ENCODE measurements at regions not wholly inside any gene's neighbourhood (a gene's known extent, or its start where the extent isn't known, plus 50 kb on each side); places are given as distances from the start of the nearest gene placed in this dataset.

DNA sequence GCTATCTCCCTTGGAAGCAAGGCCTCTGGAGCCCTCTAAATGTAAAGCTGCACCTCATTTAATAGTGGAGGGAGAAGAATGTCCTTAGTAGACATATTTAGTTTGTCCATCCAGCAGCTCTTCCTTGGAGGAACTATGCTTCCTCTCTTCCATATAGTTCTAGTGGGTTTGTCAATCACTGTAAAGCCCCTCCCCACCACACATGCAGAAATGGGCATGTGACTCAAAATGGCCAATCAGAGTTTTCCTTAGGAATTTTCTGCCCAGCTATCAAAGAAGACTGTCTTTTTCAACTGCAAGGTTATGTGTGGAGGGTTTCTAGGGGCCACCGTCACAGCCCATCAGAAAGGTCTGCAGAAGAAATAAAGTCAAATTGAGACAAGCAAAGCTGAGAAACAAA is 175.5 kb downstream of the MIS18A start:
- Mint-ChIP-seq H3K4me1 (no peaks in the 10 kb centered on the region), H3K36me3 (ENCODE audit: low read depth) (no peaks in the 10 kb centered on the region), H3K27me3 (ENCODE audit: low read depth, poor library complexity) (peaks cover 18% of the 10 kb centered on the region), H3K9me3 (peaks cover 46% of the 10 kb centered on the region), H3K27ac (no peak overlapping the region), H3K4me3 (no peak overlapping the region)
- TF ChIP-seq, protein P1, sequence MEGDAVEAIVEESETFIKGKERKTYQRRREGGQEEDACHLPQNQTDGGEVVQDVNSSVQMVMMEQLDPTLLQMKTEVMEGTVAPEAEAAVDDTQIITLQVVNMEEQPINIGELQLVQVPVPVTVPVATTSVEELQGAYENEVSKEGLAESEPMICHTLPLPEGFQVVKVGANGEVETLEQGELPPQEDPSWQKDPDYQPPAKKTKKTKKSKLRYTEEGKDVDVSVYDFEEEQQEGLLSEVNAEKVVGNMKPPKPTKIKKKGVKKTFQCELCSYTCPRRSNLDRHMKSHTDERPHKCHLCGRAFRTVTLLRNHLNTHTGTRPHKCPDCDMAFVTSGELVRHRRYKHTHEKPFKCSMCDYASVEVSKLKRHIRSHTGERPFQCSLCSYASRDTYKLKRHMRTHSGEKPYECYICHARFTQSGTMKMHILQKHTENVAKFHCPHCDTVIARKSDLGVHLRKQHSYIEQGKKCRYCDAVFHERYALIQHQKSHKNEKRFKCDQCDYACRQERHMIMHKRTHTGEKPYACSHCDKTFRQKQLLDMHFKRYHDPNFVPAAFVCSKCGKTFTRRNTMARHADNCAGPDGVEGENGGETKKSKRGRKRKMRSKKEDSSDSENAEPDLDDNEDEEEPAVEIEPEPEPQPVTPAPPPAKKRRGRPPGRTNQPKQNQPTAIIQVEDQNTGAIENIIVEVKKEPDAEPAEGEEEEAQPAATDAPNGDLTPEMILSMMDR (IDR thresholded peaks at IDR 0.05), result no peak
- DNase-seq, result no peak

DNA sequence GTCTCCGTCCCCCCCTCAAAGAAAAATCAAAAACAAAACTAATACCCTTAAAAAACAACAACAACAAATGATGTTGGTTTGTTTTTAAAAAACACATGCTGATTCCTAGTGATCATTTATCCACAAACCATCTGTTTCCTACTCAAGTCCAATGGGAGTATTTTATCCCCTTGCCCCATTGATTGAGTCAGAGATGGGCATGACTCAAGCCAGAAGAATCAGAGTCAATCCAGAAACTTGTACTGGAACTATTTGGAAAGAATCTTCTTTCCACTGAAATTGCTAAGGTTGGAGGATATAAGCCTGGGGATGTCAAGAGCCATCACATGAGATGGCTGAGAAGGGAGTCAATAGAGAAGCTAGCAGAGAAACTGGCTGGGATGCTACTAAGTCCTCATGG is 176.4 kb downstream of the MIS18A start:
- no peak for DNase-seq
- Mint-ChIP-seq H3K9me3 (peaks cover 41% of the 10 kb centered on the region), H3K4me1 (no peaks in the 10 kb centered on the region), H3K36me3 (ENCODE audit: low read depth) (no peaks in the 10 kb centered on the region), H3K4me3 (no peak overlapping the region), H3K27me3 (ENCODE audit: low read depth, poor library complexity) (peaks cover 15% of the 10 kb centered on the region), H3K27ac (no peak overlapping the region)
- TF ChIP-seq, protein P1 (IDR thresholded peaks at IDR 0.05), result no peak

DNA sequence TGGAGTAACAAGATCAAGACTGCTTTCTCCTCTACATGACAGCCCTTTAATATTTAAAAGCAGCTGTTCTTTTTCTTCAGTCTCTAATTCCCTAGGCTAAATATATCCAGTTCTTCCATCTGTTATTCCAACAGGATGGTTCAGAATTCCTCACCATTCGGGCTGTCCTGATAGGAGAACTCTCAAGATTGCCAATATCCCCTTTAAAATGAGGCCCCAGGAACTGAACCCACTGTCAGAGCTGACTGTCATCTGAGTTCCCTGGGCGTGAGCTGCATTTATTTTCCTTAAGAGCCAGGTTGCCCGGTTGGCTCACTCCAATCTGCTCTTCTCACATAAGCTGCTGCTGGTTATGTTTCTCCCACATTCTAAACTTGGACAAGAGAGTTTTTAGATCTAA is 177.6 kb downstream of the MIS18A start:
- Mint-ChIP-seq H3K4me1 (no peaks in the 10 kb centered on the region), H3K9me3 (peaks cover 30% of the 10 kb centered on the region), H3K27ac (no peak overlapping the region), H3K36me3 (ENCODE audit: low read depth) (no peaks in the 10 kb centered on the region), H3K27me3 (ENCODE audit: low read depth, poor library complexity) (peaks cover 10% of the 10 kb centered on the region), H3K4me3 (no peak overlapping the region)
- DNase-seq, result no peak
- TF ChIP-seq, protein P1 (IDR thresholded peaks at IDR 0.05), result no peak

DNA sequence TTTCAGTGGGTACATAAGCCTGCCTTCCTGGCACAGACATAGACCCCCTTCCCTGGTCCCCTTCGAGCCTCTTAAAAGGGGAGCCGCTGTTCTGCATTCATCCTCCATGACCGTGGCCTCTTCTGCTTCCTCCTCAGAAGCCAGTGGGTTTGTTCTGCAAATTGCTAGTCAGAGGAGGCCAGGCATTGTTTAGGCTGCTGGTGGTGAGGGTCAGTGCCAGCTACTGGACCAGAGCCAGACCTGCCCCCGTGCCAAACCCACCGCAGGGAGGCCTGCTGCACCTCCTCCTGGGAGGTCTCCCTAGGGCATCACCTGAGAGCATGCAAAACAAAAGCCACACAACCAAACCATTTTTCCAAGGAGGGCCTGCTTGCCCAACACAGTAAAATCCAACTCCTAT is 178.4 kb downstream of the MIS18A start:
- H3K9me3 Mint-ChIP-seq, result peaks cover 21% of the 10 kb centered on the region
- H3K36me3 Mint-ChIP-seq (ENCODE audit: low read depth), result no peaks in the 10 kb centered on the region
- peaks cover 10% of the 10 kb centered on the region for H3K27me3 Mint-ChIP-seq (ENCODE audit: low read depth, poor library complexity)
- H3K4me3 Mint-ChIP-seq, result no peak overlapping the region
- no peak for DNase-seq
- H3K27ac Mint-ChIP-seq, result no peak overlapping the region
- no peaks in the 10 kb centered on the region for H3K4me1 Mint-ChIP-seq
- TF ChIP-seq, protein P1 (IDR thresholded peaks at IDR 0.05), result no peak

DNA sequence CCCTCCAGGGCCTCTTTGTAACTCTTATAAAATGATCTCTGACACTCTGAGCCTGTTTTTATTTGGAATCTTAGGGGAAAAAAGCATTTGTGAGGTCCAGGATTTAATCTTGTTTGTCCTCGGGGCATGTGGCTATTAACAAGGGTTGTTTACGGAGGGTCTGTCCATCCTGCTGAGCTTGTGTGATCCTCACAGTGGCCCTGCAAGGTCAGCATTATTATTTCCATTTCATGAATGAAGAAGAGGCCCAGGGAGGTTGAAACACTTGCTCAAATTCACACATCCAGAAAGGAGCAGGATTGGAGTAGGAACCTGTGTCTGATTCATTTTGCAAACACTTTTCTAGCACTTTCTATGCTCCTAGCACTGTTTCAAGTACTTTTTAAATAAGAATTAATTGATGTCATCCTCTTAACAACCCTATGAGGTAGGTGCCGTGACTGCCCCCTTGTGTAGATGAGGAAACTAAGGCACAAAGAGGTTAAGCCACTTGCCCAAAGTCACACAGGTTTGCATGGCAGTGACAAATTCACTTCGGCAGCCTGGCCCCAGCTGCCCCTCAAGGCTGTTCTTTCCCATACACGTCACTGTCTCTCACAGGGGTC is 178.9 kb downstream of the MIS18A start:
- peaks cover 16% of the 10 kb centered on the region for H3K9me3 Mint-ChIP-seq
- no peaks in the 10 kb centered on the region for H3K36me3 Mint-ChIP-seq (ENCODE audit: low read depth)
- TF ChIP-seq, protein P1 (IDR thresholded peaks at IDR 0.05), result no peak
- no peak overlapping the region for H3K27ac Mint-ChIP-seq
- DNase-seq, result no peak
- H3K4me1 Mint-ChIP-seq, result no peaks in the 10 kb centered on the region
- H3K27me3 Mint-ChIP-seq (ENCODE audit: low read depth, poor library complexity), result peaks cover 10% of the 10 kb centered on the region
- H3K4me3 Mint-ChIP-seq, result no peak overlapping the region

DNA sequence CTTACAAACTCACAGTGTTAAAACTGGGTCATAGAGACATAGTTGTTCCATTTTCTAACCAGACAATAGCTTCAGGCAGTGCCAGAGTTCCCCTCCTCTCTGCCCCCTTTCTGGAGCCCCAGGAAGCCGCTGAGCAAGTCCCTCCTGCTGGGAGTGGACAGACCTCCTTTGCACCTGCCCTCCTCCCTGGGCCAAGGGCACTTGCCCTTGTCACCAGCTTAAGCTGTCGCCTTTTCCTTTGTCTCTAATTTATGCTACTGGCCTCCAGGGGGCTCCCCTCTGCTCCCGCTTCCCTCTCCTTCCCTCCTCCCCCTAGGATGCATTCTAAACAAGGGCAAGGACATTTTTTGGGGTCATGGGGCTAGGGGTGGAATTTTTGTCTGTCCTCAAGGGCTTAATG is 182.4 kb downstream of the MIS18A start:
- TF ChIP-seq, protein P1 (IDR thresholded peaks at IDR 0.05), result peak; percentile 27
- H3K4me1 Mint-ChIP-seq, result peaks cover 7% of the 10 kb centered on the region
- peaks cover 6% of the 10 kb centered on the region for H3K27me3 Mint-ChIP-seq (ENCODE audit: low read depth, poor library complexity)
- H3K27ac Mint-ChIP-seq, result no peak overlapping the region
- DNase-seq, result peak; percentile 25
- H3K9me3 Mint-ChIP-seq, result peaks cover 14% of the 10 kb centered on the region
- H3K36me3 Mint-ChIP-seq (ENCODE audit: low read depth), result peaks cover 5% of the 10 kb centered on the region
- no peak overlapping the region for H3K4me3 Mint-ChIP-seq

Measured in nephron progenitor cell (in vitro differentiated cells).